Mesendoderm (in vitro differentiated cells): ENCODE measurements at regions not wholly inside any gene's neighbourhood (a gene's known extent, or its start where the extent isn't known, plus 50 kb on each side); places are given as distances from the start of the nearest gene placed in this dataset.

Source experiments
- DNase-seq: peaks from one replicate; pipeline ENCODE4 v3.0.0; 2013
- H2AK5ac ChIP-seq: 2 replicates; pipeline ENCODE4 v1.6.1; 2013; ENCODE audit warnings: low read length, inconsistent platforms
- H2BK120ac ChIP-seq: 2 replicates; pipeline ENCODE4 v1.6.1; 2013; ENCODE audit warnings: low read depth, mild to moderate bottlenecking, low read length, moderate library complexity, mixed read lengths
- H2BK15ac ChIP-seq: replicated peaks from 2 replicates; pipeline ENCODE4 v1.6.1; 2013; ENCODE audit warnings: low read depth, mild to moderate bottlenecking, moderate library complexity
- H2BK5ac ChIP-seq: 2 replicates; pipeline ENCODE4 v1.6.1; 2013; ENCODE audit warnings: low read length, inconsistent platforms
- H3K18ac ChIP-seq: 2 replicates; pipeline ENCODE4 v1.6.1; 2013; ENCODE audit warnings: mild to moderate bottlenecking, low read length, mixed read lengths
- H3K23ac ChIP-seq: one replicate; pipeline ENCODE4 v1.6.1; 2013; ENCODE audit warnings: low read length
- H3K27ac ChIP-seq: 2 replicates; pipeline ENCODE4 v1.5.1; 2013; ENCODE audit warnings: low read depth, mild to moderate bottlenecking, inconsistent platforms, low read length, moderate library complexity
- H3K27me3 ChIP-seq: 2 replicates; pipeline ENCODE4 v1.6.1; 2013; ENCODE audit warnings: low read length, control low read depth, mild to moderate bottlenecking, inconsistent platforms; ENCODE audit not compliant: insufficient read depth, poor library complexity
- H3K36me3 ChIP-seq: 2 replicates; pipeline ENCODE4 v1.6.1; 2013; ENCODE audit warnings: low read length, inconsistent platforms; ENCODE audit not compliant: control insufficient read depth, insufficient read depth
- H3K4ac ChIP-seq: one replicate; pipeline ENCODE4 v1.6.1; 2013; ENCODE audit warnings: low read depth, mild to moderate bottlenecking, low read length, moderate library complexity
- H3K4me1 ChIP-seq: 2 replicates; pipeline ENCODE4 v1.6.1; 2013; ENCODE audit warnings: low read depth, low read length, inconsistent platforms; ENCODE audit not compliant: control insufficient read depth
- H3K4me2 ChIP-seq: 2 replicates; pipeline ENCODE4 v1.6.1; 2013; ENCODE audit warnings: low read length
- H3K4me3 ChIP-seq: 2 replicates; pipeline ENCODE4 v1.5.1; 2013; ENCODE audit warnings: mild to moderate bottlenecking, low read length
- H3K56ac ChIP-seq: one replicate; pipeline ENCODE4 v1.6.1; 2013; ENCODE audit warnings: low read length
- H3K79me1 ChIP-seq: 2 replicates; pipeline ENCODE4 v1.6.1; 2013; ENCODE audit warnings: low read length, inconsistent platforms
- H3K79me2 ChIP-seq: 2 replicates; pipeline ENCODE4 v1.6.1; 2013; ENCODE audit warnings: mild to moderate bottlenecking, low read length; ENCODE audit not compliant: control insufficient read depth, insufficient read depth
- H3K9ac ChIP-seq: 2 replicates; pipeline ENCODE4 v1.6.1; 2013; ENCODE audit warnings: low read length, inconsistent platforms
- H4K5ac ChIP-seq: one replicate; pipeline ENCODE4 v1.6.1; 2013; ENCODE audit warnings: low read length
- H4K8ac ChIP-seq: one replicate; pipeline ENCODE4 v1.6.1; 2013; ENCODE audit warnings: low read depth, mild to moderate bottlenecking, control low read depth, low read length, moderate library complexity
- WGBS: extraction: QIAGEN DNeasy Blood & Tissue Kit; methylation state at CpG from one replicate; pipeline ENCODE4 v1.1.7; 2013; ENCODE audit warnings: low lambda C conversion rate, missing lambda C conversion rate; ENCODE audit not compliant: insufficient coverage; ENCODE audit errors: extremely low coverage; 5-methylcytosine and 5-hydroxymethylcytosine counted together

GRCh38 chr2:16321872-16322271 is 343.8 kb downstream of the CYRIA start:
- Histone ChIP-seq H2BK15ac (no peak overlapping the region), H2BK120ac (no peak overlapping the region), H3K4me2 (no peak overlapping the region), H3K27me3 (no peaks in the 10 kb centered on the region), H2AK5ac (no peak overlapping the region), H3K56ac (no peak overlapping the region), H3K23ac (no peak overlapping the region), H3K27ac (no peak overlapping the region), H3K4me3 (no peak overlapping the region), H3K79me1 (no peaks in the 10 kb centered on the region), H3K4ac (no peak overlapping the region), H3K9ac (no peak overlapping the region), H3K18ac (no peak overlapping the region), H3K36me3 (no peaks in the 10 kb centered on the region), H4K5ac (no peak overlapping the region), H3K4me1 (peaks cover 3% of the 10 kb centered on the region), H4K8ac (no peak overlapping the region), H2BK5ac (no peak overlapping the region), H3K79me2 (no peaks in the 10 kb centered on the region)
- no CpG with 5 or more reads among the region's 4 CpGs for WGBS
- peak; percentile 67 for DNase-seq

- no peaks in the 10 kb centered on the region for H3K27me3 ChIP-seq
- no peak overlapping the region for H4K5ac ChIP-seq
- no peak overlapping the region for H2AK5ac ChIP-seq
- H3K18ac ChIP-seq = no peak overlapping the region
- no peak overlapping the region for H2BK5ac ChIP-seq
- no peaks in the 10 kb centered on the region for H3K79me2 ChIP-seq
- H3K9ac ChIP-seq = no peak overlapping the region
- H3K36me3 ChIP-seq = no peaks in the 10 kb centered on the region
- no peak overlapping the region for H2BK120ac ChIP-seq
- no peak overlapping the region for H3K56ac ChIP-seq
- H3K4me2 ChIP-seq = no peak overlapping the region
- H3K4me1 ChIP-seq = peaks cover 3% of the 10 kb centered on the region
- H2BK15ac ChIP-seq = no peak overlapping the region
- H3K4ac ChIP-seq = no peak overlapping the region
- DNase-seq = no peak
- H3K79me1 ChIP-seq = no peaks in the 10 kb centered on the region
- no peak overlapping the region for H3K23ac ChIP-seq
- no peak overlapping the region for H3K4me3 ChIP-seq
- WGBS = no CpG with 5 or more reads among the region's 9 CpGs
- no peak overlapping the region for H4K8ac ChIP-seq
- no peak overlapping the region for H3K27ac ChIP-seq
These were observed 344.4 kb downstream of the CYRIA start for GRCh38 chr2:16321256-16321655.

- H3K9ac ChIP-seq = no peak overlapping the region
- WGBS = no CpG with 5 or more reads among the region's 11 CpGs
- peak; percentile 80 for DNase-seq
- H3K23ac ChIP-seq = no peak overlapping the region
- H3K4me2 ChIP-seq = no peak overlapping the region
- H2BK120ac ChIP-seq = no peak overlapping the region
- H3K27ac ChIP-seq = no peak overlapping the region
- H3K4ac ChIP-seq = no peak overlapping the region
- H4K5ac ChIP-seq = no peak overlapping the region
- H3K79me2 ChIP-seq = no peaks in the 10 kb centered on the region
- no peaks in the 10 kb centered on the region for H3K27me3 ChIP-seq
- no peak overlapping the region for H2BK5ac ChIP-seq
- H4K8ac ChIP-seq = no peak overlapping the region
- no peaks in the 10 kb centered on the region for H3K79me1 ChIP-seq
- H3K4me3 ChIP-seq = no peak overlapping the region
- no peaks in the 10 kb centered on the region for H3K36me3 ChIP-seq
- H2BK15ac ChIP-seq = no peak overlapping the region
- peaks cover 3% of the 10 kb centered on the region for H3K4me1 ChIP-seq
- no peak overlapping the region for H3K18ac ChIP-seq
- no peak overlapping the region for H2AK5ac ChIP-seq
- no peak overlapping the region for H3K56ac ChIP-seq
These were observed 344.9 kb downstream of the CYRIA start for GRCh38 chr2:16320716-16321115.

- no peak overlapping the region for H2BK120ac ChIP-seq
- no peak overlapping the region for H3K4ac ChIP-seq
- peak overlapping the region; percentile 6 for H3K18ac ChIP-seq
- no CpG with 5 or more reads among the region's 12 CpGs for WGBS
- no peak overlapping the region for H3K4me3 ChIP-seq
- H4K8ac ChIP-seq = no peak overlapping the region
- no peak overlapping the region for H3K56ac ChIP-seq
- no peak for DNase-seq
- no peak overlapping the region for H2BK5ac ChIP-seq
- H3K79me2 ChIP-seq = no peaks in the 10 kb centered on the region
- no peak overlapping the region for H2AK5ac ChIP-seq
- H3K4me1 ChIP-seq = peaks cover 3% of the 10 kb centered on the region
- H3K27me3 ChIP-seq = no peaks in the 10 kb centered on the region
- H3K36me3 ChIP-seq = no peaks in the 10 kb centered on the region
- H2BK15ac ChIP-seq = no peak overlapping the region
- no peak overlapping the region for H3K9ac ChIP-seq
- no peak overlapping the region for H4K5ac ChIP-seq
- H3K27ac ChIP-seq = no peak overlapping the region
- no peak overlapping the region for H3K4me2 ChIP-seq
- H3K23ac ChIP-seq = no peak overlapping the region
- no peaks in the 10 kb centered on the region for H3K79me1 ChIP-seq
These were observed 346.0 kb downstream of the CYRIA start for GRCh38 chr2:16319551-16320121.

- peaks cover 3% of the 10 kb centered on the region for H3K4me1 ChIP-seq
- H3K9ac ChIP-seq = no peak overlapping the region
- no peak overlapping the region for H2AK5ac ChIP-seq
- H3K27ac ChIP-seq = peak overlapping the region; percentile 63
- H2BK15ac ChIP-seq = no peak overlapping the region
- peak overlapping the region; percentile 3 for H3K56ac ChIP-seq
- H3K23ac ChIP-seq = no peak overlapping the region
- no peak overlapping the region for H4K5ac ChIP-seq
- H3K4ac ChIP-seq = no peak overlapping the region
- no peak overlapping the region for H3K4me2 ChIP-seq
- H3K4me3 ChIP-seq = no peak overlapping the region
- H2BK5ac ChIP-seq = no peak overlapping the region
- no peak overlapping the region for H3K18ac ChIP-seq
- no peaks in the 10 kb centered on the region for H3K79me2 ChIP-seq
- DNase-seq = peak; percentile 92
- no CpG with 5 or more reads among the region's 4 CpGs for WGBS
- H3K27me3 ChIP-seq = no peaks in the 10 kb centered on the region
- H3K36me3 ChIP-seq = no peaks in the 10 kb centered on the region
- H2BK120ac ChIP-seq = no peak overlapping the region
- H4K8ac ChIP-seq = no peak overlapping the region
- no peaks in the 10 kb centered on the region for H3K79me1 ChIP-seq
These were observed 347.0 kb downstream of the CYRIA start for GRCh38 chr2:16318474-16319195.

- no peak overlapping the region for H2BK5ac ChIP-seq
- peaks cover 3% of the 10 kb centered on the region for H3K4me1 ChIP-seq
- no peak overlapping the region for H4K5ac ChIP-seq
- H3K56ac ChIP-seq = peak overlapping the region; percentile 38
- no peaks in the 10 kb centered on the region for H3K79me1 ChIP-seq
- no peak overlapping the region for H3K23ac ChIP-seq
- H4K8ac ChIP-seq = no peak overlapping the region
- no peaks in the 10 kb centered on the region for H3K79me2 ChIP-seq
- WGBS = no CpG with 5 or more reads among the region's 4 CpGs
- H3K4me2 ChIP-seq = no peak overlapping the region
- H3K27me3 ChIP-seq = no peaks in the 10 kb centered on the region
- peak overlapping the region; percentile 63 for H3K27ac ChIP-seq
- DNase-seq = no peak
- H3K18ac ChIP-seq = no peak overlapping the region
- H2BK120ac ChIP-seq = no peak overlapping the region
- no peak overlapping the region for H2BK15ac ChIP-seq
- no peak overlapping the region for H3K9ac ChIP-seq
- no peaks in the 10 kb centered on the region for H3K36me3 ChIP-seq
- H3K4ac ChIP-seq = no peak overlapping the region
- no peak overlapping the region for H3K4me3 ChIP-seq
- no peak overlapping the region for H2AK5ac ChIP-seq
These were observed 347.6 kb downstream of the CYRIA start for GRCh38 chr2:16318051-16318450.
